HEK293 (cell line): ENCODE measurements at regions not wholly inside any gene's neighbourhood (a gene's known extent, or its start where the extent isn't known, plus 50 kb on each side); places are given as distances from the start of the nearest gene placed in this dataset.

Source experiments
- CTCF ChIA-PET: fragments of 350-600 bp; formaldehyde crosslinking; extraction: SDS; loops from one replicate; lab custom pipeline; 2021; ENCODE audit warnings: antibody characterized with exemption; lab: Yijun Ruan, JAX
- POLR2A ChIA-PET: fragments of 300-600 bp; formaldehyde crosslinking; extraction: SDS; loops from one replicate; lab custom pipeline; 2020; ENCODE audit warnings: antibody characterized with exemption, inconsistent platforms; lab: Yijun Ruan, JAX
- H3K27ac ChIP-seq: fragments of 200-500 bp; sonication (Bioruptor generic); 2 replicates; pipeline ENCODE4 v1.5.1; 2014; ENCODE audit warnings: low read depth, low read length, control low read depth, inconsistent platforms; ENCODE audit errors: extremely low read depth
- H3K36me3 ChIP-seq, 2 experiments: fragments of 200-500 bp in 1 of 2; sonication (Bioruptor generic) in 1 of 2; 1 replicate in 1 of 2; 2 replicates in 1 of 2; pipeline ENCODE4 v1.5.1; 2014 to 2017; ENCODE audit warnings: inconsistent platforms in 2 of 2, low read length in 2 of 2; ENCODE audit not compliant: control insufficient read depth in 2 of 2, insufficient read depth in 1 of 2
- H3K4me1 ChIP-seq: fragments of 200-500 bp; sonication (Bioruptor generic); 2 replicates; pipeline ENCODE4 v1.5.1; 2014; ENCODE audit warnings: mild to moderate bottlenecking, low read length, inconsistent platforms; ENCODE audit not compliant: control insufficient read depth, insufficient read depth
- H3K4me3 ChIP-seq: 2 replicates; pipeline ENCODE4 v1.5.1; 2011; ENCODE audit warnings: low read depth, mild to moderate bottlenecking, control low read depth, low read length, moderate library complexity
- H3K9me3 ChIP-seq: fragments of 200-500 bp; sonication (Bioruptor generic); 2 replicates; pipeline ENCODE4 v1.5.1; 2014; ENCODE audit warnings: low read depth, low read length, inconsistent platforms; ENCODE audit not compliant: control insufficient read depth, insufficient read depth
- BCL6B ChIP-seq: fragments of 450-650 bp; formaldehyde crosslinking; IDR thresholded peaks from 2 replicates; pipeline ENCODE4 v1.5.1; 2017; ENCODE audit warnings: missing biosample characterization, missing genetic modification characterization
- HOXC10 ChIP-seq: sonication (generic); formaldehyde crosslinking; IDR thresholded peaks from 2 replicates; pipeline ENCODE4 v1.8.1; 2023; ENCODE audit warnings: mild to moderate bottlenecking, missing genetic modification reagents
- KLF10 ChIP-seq: fragments of 450-650 bp; IDR thresholded peaks from 2 replicates; pipeline ENCODE4 v1.5.1; 2018; ENCODE audit warnings: missing biosample characterization, mild to moderate bottlenecking, missing genetic modification characterization
- KLF16 ChIP-seq: fragments of 450-650 bp; formaldehyde crosslinking; IDR thresholded peaks from 2 replicates; pipeline ENCODE4 v1.5.1; 2017; ENCODE audit warnings: missing biosample characterization, missing genetic modification characterization
- PRDM1 ChIP-seq: fragments of 450-650 bp; formaldehyde crosslinking; IDR thresholded peaks from 2 replicates; pipeline ENCODE4; 2016; ENCODE audit warnings: missing biosample characterization, missing genetic modification characterization
- ZBTB11 ChIP-seq: fragments of 450-650 bp; formaldehyde crosslinking; conservative IDR thresholded peaks from 2 replicates; pipeline ENCODE4 v1.5.1; 2016; ENCODE audit warnings: low read depth, missing biosample characterization, missing genetic modification characterization
- ZBTB21 ChIP-seq: fragments of 450-650 bp; formaldehyde crosslinking; IDR thresholded peaks from 2 replicates; pipeline ENCODE4 v1.5.1; 2017; ENCODE audit warnings: missing biosample characterization, missing genetic modification characterization
- ZNF112 ChIP-seq: fragments of 450-650 bp; formaldehyde crosslinking; IDR thresholded peaks from 2 replicates; pipeline ENCODE4 v1.5.0; 2017; ENCODE audit warnings: missing biosample characterization, missing genetic modification characterization
- ZNF140 ChIP-seq: fragments of 450-650 bp; formaldehyde crosslinking; IDR thresholded peaks from 2 replicates; pipeline ENCODE4 v1.5.1; 2016; ENCODE audit warnings: missing biosample characterization, missing genetic modification characterization
- ZNF18 ChIP-seq: fragments of 450-650 bp; formaldehyde crosslinking; IDR thresholded peaks from 2 replicates; pipeline ENCODE4 v1.5.1; 2016; ENCODE audit warnings: missing biosample characterization, missing genetic modification characterization
- ZNF19 ChIP-seq: fragments of 450-650 bp; formaldehyde crosslinking; IDR thresholded peaks from 2 replicates; pipeline ENCODE4; 2016; ENCODE audit warnings: missing biosample characterization, missing genetic modification characterization, low read depth
- ZNF335 ChIP-seq: fragments of 450-650 bp; formaldehyde crosslinking; conservative IDR thresholded peaks from 2 replicates; pipeline ENCODE4 v1.5.1; 2016; ENCODE audit warnings: missing biosample characterization, missing genetic modification characterization
- ZNF398 ChIP-seq: fragments of 450-650 bp; formaldehyde crosslinking; IDR thresholded peaks from 2 replicates; pipeline ENCODE4 v1.5.1; 2017; ENCODE audit warnings: missing biosample characterization, missing genetic modification characterization
- ZNF561 ChIP-seq: fragments of 450-650 bp; IDR thresholded peaks from 2 replicates; pipeline ENCODE4 v1.5.1; 2018; ENCODE audit warnings: missing biosample characterization, missing genetic modification characterization, borderline replicate concordance
- ZNF585B ChIP-seq: fragments of 450-650 bp; formaldehyde crosslinking; IDR thresholded peaks from 2 replicates; pipeline ENCODE4 v1.5.1; 2016; ENCODE audit warnings: missing biosample characterization, missing genetic modification characterization
- ZNF645 ChIP-seq: fragments of 450-650 bp; formaldehyde crosslinking; IDR thresholded peaks from 2 replicates; pipeline ENCODE4; 2016; ENCODE audit warnings: missing biosample characterization, missing genetic modification characterization
- ZNF830 ChIP-seq: fragments of 450-650 bp; IDR thresholded peaks from 2 replicates; pipeline ENCODE4 v1.5.0; 2018; ENCODE audit warnings: missing biosample characterization, missing genetic modification characterization, low read depth, mild to moderate bottlenecking, moderate library complexity
- ZNF843 ChIP-seq: fragments of 450-650 bp; formaldehyde crosslinking; IDR thresholded peaks from 2 replicates; pipeline ENCODE4 v1.5.1; 2016; ENCODE audit warnings: missing biosample characterization, missing genetic modification characterization
- ZSCAN5A ChIP-seq: fragments of 450-650 bp; formaldehyde crosslinking; IDR thresholded peaks from 2 replicates; pipeline ENCODE4 v1.5.1; 2016; ENCODE audit warnings: missing biosample characterization, missing genetic modification characterization

GRCh38 chr11:113553915-113554314 is 78.7 kb upstream of the DRD2 start:
- CTCF ChIA-PET = interaction anchor here (0.7 to 3.6 kb wide), 10 partner anchors 13 to 243 kb away, joined by 3 to 20 read pairs (median 6); no protein-coding TSS in a partner anchor
- no peak overlapping the region for H3K27ac ChIP-seq

More at GRCh38 chr11:113553915-113554314, 78.7 kb upstream of the DRD2 start:
- TF ChIP-seq ZSCAN5A (tag by site-specific recombination) = no peak
- no peak for TF ChIP-seq KLF10 (tag by site-specific recombination)
- TF ChIP-seq ZNF585B = no peak
- no peak for TF ChIP-seq ZNF112 (tag by site-specific recombination)
- TF ChIP-seq ZNF843 = no peak
- TF ChIP-seq HOXC10 = no peak
- no peak for TF ChIP-seq ZNF398 (tag by site-specific recombination)
- TF ChIP-seq ZNF19 (tag by site-specific recombination) = no peak
- no peak for TF ChIP-seq ZNF561 (tag by site-specific recombination)
- no peak for TF ChIP-seq ZNF140 (tag by site-specific recombination)
- TF ChIP-seq ZNF18 = no peak
- no peak for TF ChIP-seq ZNF645 (tag by site-specific recombination)
- TF ChIP-seq ZNF335 (tag by site-specific recombination) = no peak
- no peak for TF ChIP-seq KLF16 (tag by site-specific recombination)
- TF ChIP-seq PRDM1 (tag by site-specific recombination) = no peak
- no peak for TF ChIP-seq ZBTB11
- TF ChIP-seq BCL6B (tag by site-specific recombination) = no peak
- no peak for TF ChIP-seq ZBTB21
- no peak for TF ChIP-seq ZNF830 (tag by site-specific recombination)
- POLR2A ChIA-PET = no interaction called here
- Histone ChIP-seq H3K9me3 (no peaks in the 10 kb centered on the region), H3K4me3 (no peak overlapping the region), H3K36me3 (no peaks in the 10 kb centered on the region), H3K4me1 (no peaks in the 10 kb centered on the region)
